GM18868 (cell line): ENCODE measurements at regions not wholly inside any gene's neighbourhood (a gene's known extent, or its start where the extent isn't known, plus 50 kb on each side); places are given as distances from the start of the nearest gene placed in this dataset.

ENCODE experiments used
- ATAC-seq: cut with Tn5 transposase; IDR thresholded peaks from one replicate; pipeline ENCODE4 v1.9.1; 2021; ENCODE audit warnings: mild to moderate bottlenecking, moderate library complexity; ENCODE audit not compliant: unreplicated experiment

DNA sequence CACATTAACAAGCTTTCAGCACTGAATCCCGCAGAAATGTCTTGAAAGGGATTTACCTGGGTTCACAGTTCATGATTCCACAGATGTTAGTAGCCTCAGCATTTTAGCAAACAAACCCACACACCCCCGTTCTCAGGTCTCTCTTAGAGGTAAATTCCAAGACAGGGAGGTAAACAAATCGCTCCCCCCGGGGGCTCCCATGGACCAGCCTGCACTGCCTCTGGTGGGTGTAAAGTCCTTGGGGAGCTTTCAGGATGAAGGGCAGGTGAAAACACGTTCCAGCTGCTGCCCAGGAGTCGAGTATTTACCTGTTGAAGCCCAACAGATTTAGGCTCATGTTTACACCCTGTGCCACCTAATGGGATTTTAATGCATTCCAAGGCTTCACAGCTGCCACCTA, 187.0 kb upstream of the FOXQ1 start:
- no peak for ATAC-seq

DNA sequence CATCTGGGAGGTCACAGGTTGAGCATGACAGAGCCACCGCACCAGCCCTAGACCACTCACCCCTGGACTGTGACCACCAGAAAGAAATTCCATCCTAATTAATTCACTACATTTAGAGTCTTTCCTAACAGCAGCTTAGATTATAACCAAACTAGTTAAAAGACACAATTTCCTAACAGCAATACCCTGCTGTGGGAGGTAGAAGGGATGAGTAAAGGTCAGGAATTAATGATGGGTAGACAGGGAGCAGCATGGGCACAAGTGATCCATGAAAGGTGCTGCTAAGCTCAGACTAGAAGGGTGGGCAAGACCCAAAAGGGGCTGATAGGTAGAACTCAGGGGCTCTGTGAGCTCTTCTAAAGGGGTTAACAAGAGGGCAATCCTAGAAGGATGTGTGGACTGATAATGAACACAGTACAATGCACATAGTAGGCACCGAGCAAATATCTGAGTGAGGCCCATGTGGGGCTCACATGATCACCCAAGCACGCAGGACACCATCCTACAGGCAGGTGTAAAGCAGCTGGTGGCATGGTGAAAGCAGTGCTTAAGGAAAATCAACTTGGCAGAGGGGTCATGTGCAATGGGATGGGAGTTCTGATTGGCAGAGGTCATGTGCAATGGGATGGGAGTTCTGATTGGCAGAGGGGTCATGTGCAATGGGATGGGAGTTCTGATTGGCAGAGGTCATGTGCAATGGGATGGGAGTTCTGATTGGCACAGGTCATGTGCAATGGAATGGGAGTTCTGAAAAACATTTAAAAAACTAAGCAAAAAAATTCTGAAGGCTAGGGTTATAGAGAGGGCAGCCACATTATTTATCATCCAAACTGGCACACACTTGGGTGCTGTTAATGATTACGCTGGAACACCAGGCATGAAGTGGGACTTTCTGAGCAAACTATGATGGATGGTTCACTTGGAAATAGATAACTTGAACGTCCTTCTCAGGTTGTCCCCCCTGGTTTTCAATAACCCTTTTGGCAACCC, 188.2 kb upstream of the FOXQ1 start:
- no peak for ATAC-seq

DNA sequence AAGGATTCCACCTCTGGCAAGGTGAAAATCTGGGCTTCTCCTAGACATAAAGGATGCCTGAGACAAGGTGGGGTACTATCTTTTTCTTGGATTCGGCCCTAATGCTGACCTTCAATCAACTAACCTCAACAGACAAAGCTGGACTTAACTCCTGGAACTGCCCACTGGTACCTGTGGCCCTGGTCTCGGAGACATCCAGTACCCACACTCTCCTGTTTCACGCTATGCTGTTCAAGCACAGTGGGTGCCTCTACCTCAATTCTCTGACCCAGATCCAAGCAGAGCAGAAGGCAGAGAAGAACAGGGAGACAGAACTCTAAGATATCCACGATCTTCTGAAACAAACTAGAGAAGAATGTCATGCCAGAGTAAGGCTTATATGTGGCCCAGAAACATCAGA, 189.8 kb upstream of the FOXQ1 start:
- no peak for ATAC-seq

- no peak for ATAC-seq
These were observed 193.6 kb upstream of the FOXQ1 start for GRCh38 chr6:1118287-1118647.

GRCh38 chr6:1117530-1118286, 194.2 kb upstream of the FOXQ1 start:
- no peak for ATAC-seq

GRCh38 chr6:1116149-1116548, 195.7 kb upstream of the FOXQ1 start:
- ATAC-seq = no peak

DNA sequence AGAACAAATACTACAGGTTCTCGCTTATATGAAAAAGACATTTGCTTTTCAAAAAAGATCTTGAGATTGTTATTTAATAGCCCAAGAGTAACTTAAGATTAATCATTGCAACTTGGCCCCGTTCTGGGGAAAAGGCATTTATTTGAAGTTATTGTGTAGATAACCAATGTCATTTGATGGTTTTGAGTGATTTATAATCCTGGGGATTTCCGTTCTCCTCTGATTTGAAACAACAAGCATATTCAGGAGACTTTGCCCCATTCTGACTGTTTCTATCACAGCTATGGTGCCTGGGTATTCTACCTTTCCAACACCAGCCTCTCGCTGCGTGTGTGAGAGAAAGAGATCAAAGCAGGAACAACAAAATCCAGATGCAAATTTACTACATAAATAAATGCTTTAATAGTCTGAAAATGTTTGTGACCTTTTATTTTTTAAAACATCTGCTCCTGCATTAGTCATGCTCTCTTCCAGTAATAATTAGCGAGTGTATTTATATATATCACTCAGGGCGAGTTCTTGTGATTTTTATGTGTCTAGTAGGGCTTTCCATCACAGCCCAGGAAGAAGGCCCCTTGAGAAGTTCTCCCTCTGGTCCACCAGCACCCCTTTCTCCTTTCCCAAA, 197.9 kb upstream of the FOXQ1 start:
- ATAC-seq = no peak

DNA sequence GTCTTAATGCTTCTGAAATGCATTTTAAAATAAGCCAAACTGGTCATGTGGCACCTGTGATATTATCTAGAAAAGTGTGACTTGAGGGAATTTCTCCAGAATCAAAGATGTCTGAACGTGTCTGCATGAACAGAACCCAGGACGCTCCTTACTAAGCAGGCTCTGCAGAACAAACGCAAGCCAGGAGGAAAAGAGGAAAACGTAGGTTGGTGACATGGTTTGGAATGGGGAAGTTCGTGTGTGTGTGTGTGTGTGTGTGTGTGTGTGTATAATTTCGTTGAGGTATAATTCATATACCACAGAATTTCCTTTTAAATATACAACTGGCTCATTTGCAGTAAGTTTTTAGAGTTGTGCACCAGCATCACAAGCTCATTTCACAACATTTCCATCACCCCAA, 200.5 kb upstream of the FOXQ1 start:
- ATAC-seq = no peak

DNA sequence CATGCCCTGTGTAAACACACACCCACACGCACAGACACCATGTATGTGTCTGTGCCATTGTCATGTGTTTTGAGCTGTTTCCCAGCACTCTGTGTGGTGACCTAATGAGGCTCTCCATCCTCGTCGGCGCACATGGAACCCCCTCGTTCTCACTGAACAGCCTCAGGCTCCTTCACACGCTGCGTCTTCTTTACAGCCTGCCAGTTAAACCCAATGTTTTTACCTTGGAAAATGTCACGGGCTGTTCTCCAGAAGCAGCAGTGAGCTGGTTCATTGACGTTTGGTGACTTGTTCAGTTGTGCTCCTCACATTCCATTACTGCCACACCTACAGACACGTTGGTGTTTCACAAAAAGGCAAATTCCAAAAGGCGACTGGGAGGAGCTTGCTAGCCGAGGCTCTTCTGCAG, 201.0 kb upstream of the FOXQ1 start:
- no peak for ATAC-seq

- no peak for ATAC-seq
These were observed 201.7 kb upstream of the FOXQ1 start for GRCh38 chr6:1110164-1110563.

- no peak for ATAC-seq
These were observed 202.8 kb upstream of the FOXQ1 start for GRCh38 chr6:1109134-1109533.

- ATAC-seq = no peak
These were observed 203.7 kb upstream of the FOXQ1 start for GRCh38 chr6:1108198-1108597.

DNA sequence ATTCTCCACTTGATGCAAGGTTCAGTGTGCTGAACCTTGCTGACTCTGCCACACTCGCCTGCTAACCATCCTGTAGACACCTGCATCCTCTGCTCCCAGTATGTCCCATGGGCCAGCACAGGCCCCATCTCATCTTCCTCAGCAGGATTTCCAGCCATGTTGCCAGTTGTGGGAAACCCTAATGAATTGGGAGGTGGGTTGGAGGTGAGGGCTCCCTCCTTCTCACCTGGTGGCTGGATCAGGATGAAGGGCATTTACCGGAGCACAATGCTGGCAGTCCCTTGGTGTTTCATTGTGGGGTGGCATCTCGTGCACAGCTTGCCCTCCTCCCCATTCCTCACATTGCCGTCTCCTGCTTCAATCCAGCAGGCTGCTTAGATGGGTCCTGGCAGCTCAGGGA, 204.3 kb upstream of the FOXQ1 start:
- no peak for ATAC-seq

GRCh38 chr6:1105833-1106400, 206.0 kb upstream of the FOXQ1 start:
- ATAC-seq = no peak

GRCh38 chr6:1104988-1105670, 206.8 kb upstream of the FOXQ1 start:
- no peak for ATAC-seq

- ATAC-seq = no peak
These were observed 207.8 kb upstream of the FOXQ1 start for GRCh38 chr6:1103945-1104623.

GRCh38 chr6:1103021-1103420, 208.9 kb upstream of the FOXQ1 start:
- no peak for ATAC-seq

- ATAC-seq = no peak
These were observed 211.6 kb upstream of the FOXQ1 start for GRCh38 chr6:1100269-1100668.

DNA sequence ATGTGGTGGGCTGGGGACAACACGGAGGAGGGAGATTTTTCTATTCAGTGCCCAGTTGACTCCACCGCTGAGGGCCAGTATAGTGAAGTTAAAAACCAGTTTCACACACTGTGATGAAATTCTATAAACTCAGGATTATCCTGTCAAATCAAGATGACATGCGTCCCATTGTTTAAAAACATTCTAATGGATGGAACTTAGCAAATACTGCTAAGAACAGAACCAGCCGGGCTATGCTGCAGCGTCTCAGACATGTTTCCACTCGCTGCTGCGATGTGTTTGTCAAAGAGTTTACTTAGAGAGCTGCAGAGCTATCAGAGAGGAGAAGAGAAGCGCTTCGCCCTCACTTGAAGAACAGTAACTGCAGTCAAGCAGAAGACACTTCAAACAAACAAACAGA, 212.6 kb upstream of the FOXQ1 start:
- no peak for ATAC-seq
